ENCODE measurements at regions not wholly inside any gene's neighbourhood (a gene's known extent, or its start where the extent isn't known, plus 50 kb on each side); places are given as distances from the start of the nearest gene placed in this dataset.
"Not testable (repeated sequence)": the region's sequence is repeated elsewhere in the genome, so short reads cannot be mapped to it uniquely, and the experiment has no call there.

DNA sequence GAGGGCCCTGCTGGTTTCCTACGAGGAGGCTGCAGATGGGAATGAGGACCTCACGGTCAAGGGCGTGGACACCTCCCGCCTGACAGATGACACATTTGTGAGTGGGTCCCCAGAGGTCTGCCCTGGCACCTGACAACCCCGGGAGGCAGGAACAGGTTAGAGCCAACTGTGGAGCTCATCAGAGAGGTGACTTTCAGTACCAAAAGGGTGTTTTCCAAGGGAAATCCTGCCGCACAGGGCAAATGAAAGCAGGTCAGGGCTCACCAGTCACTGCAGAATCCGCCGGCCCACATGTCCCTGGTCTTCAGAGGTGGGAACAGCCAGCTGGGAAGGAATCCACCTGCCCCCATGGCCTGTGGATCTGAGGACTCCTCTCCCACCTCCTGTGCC lies 176.9 kb downstream of the NPIPB11 start:
- not testable (repeated sequence) for TF ChIP-seq CTCF, POLR2A (IDR thresholded peaks at IDR 0.05)

All from uterus (tissue), 2 donors.